ENCODE measurements at regions not wholly inside any gene's neighbourhood (a gene's known extent, or its start where the extent isn't known, plus 50 kb on each side); places are given as distances from the start of the nearest gene placed in this dataset.

- DNase-seq, result no peak
- intact Hi-C loops (cut with micrococcal nuclease), result no loop called here
- H3K4me3 ChIP-seq (replicated peaks in 1 of 3; ENCODE audit: low read depth in 2 of 3, low read length in 3 of 3), result no peak overlapping the region
Observed at GRCh38 chr3:74001436-74001835, 376.7 kb upstream of the PDZRN3 start.

GRCh38 chr3:74000725-74001124 is 376.0 kb upstream of the PDZRN3 start:
- Histone ChIP-seq H3K27ac (ENCODE audit: low read depth in 1 of 2, low read length in 2 of 2) (no peak overlapping the region), H3K4me2 (replicated peaks; ENCODE audit: extremely low read depth, low read length, poor library complexity, severe bottlenecking) (no peak overlapping the region), H3K79me2 (ENCODE audit: insufficient read depth, low read length) (no peaks in the 10 kb centered on the region), H3K9me3 (replicated peaks in 1 of 2; ENCODE audit: control insufficient read depth in 1 of 2, insufficient read depth in 1 of 2, low read length in 2 of 2) (peaks cover 0 to 10% of the 10 kb centered on the region in 2 donors), H3K4me1 (ENCODE audit: control insufficient read depth in 1 of 2, insufficient read depth in 2 of 2, low read length in 2 of 2) (no peaks in the 10 kb centered on the region), H3K9ac (ENCODE audit: insufficient read depth, low read length, poor library complexity, severe bottlenecking) (no peak overlapping the region), H3K27me3 (ENCODE audit: control insufficient read depth in 2 of 2, insufficient read depth in 2 of 2, low read length in 2 of 2) (no peaks in the 10 kb centered on the region), H3K36me3 (replicated peaks in 1 of 2; ENCODE audit: control insufficient read depth in 1 of 2, insufficient read depth in 2 of 2, low read length in 2 of 2) (no peaks in the 10 kb centered on the region), H2AFZ (ENCODE audit: insufficient read depth, low read depth, low read length, poor library complexity, severe bottlenecking) (no peak overlapping the region), H4K20me1 (ENCODE audit: insufficient read depth, low read length) (no peaks in the 10 kb centered on the region), H3K4me3 (replicated peaks in 1 of 3; ENCODE audit: low read depth in 2 of 3, low read length in 3 of 3) (no peak overlapping the region)
- WGBS (ENCODE audit: insufficient coverage), result no CpG with 5 or more reads among the region's 1 CpG
- Mint-ChIP-seq H3K4me1 (no peaks in the 10 kb centered on the region), H3K27ac (no peak overlapping the region), H3K4me3 (no peak overlapping the region), H3K27me3 (ENCODE audit: low read depth in 3 of 3) (no peaks in the 10 kb centered on the region), H3K9me3 (peaks cover 0 to 11% (median 8%) of the 10 kb centered on the region in 7 donors), H3K36me3 (no peaks in the 10 kb centered on the region)
- no peak for DNase-seq
- intact Hi-C loops (cut with micrococcal nuclease), result no loop called here
- no peak for TF ChIP-seq CTCF (IDR thresholded peaks at IDR 0.05)

More at GRCh38 chr3:74001436-74001835, 376.7 kb upstream of the PDZRN3 start:
- TF ChIP-seq CTCF (IDR thresholded peaks at IDR 0.05), result no peak
- no peaks in the 10 kb centered on the region for H4K20me1 ChIP-seq (ENCODE audit: insufficient read depth, low read length)
- no peak overlapping the region for H3K27ac Mint-ChIP-seq
- H3K4me3 Mint-ChIP-seq, result no peak overlapping the region
- no peaks in the 10 kb centered on the region for H3K4me1 ChIP-seq (ENCODE audit: control insufficient read depth in 1 of 2, insufficient read depth in 2 of 2, low read length in 2 of 2)
- peaks cover 0 to 11% (median 8%) of the 10 kb centered on the region in 7 donors for H3K9me3 Mint-ChIP-seq
- WGBS (ENCODE audit: insufficient coverage), result no CpG with 5 or more reads among the region's 2 CpGs
- H3K27me3 ChIP-seq (ENCODE audit: control insufficient read depth in 2 of 2, insufficient read depth in 2 of 2, low read length in 2 of 2), result no peaks in the 10 kb centered on the region
- no peaks in the 10 kb centered on the region for H3K79me2 ChIP-seq (ENCODE audit: insufficient read depth, low read length)
- no peaks in the 10 kb centered on the region for H3K4me1 Mint-ChIP-seq
- H3K36me3 ChIP-seq (replicated peaks in 1 of 2; ENCODE audit: control insufficient read depth in 1 of 2, insufficient read depth in 2 of 2, low read length in 2 of 2), result no peaks in the 10 kb centered on the region
- no peak overlapping the region for H3K9ac ChIP-seq (ENCODE audit: insufficient read depth, low read length, poor library complexity, severe bottlenecking)
- H3K27ac ChIP-seq (ENCODE audit: low read depth in 1 of 2, low read length in 2 of 2), result no peak overlapping the region
- H3K27me3 Mint-ChIP-seq (ENCODE audit: low read depth in 3 of 3), result no peaks in the 10 kb centered on the region
- no peaks in the 10 kb centered on the region for H3K36me3 Mint-ChIP-seq
- no peak overlapping the region for H3K4me2 ChIP-seq (replicated peaks; ENCODE audit: extremely low read depth, low read length, poor library complexity, severe bottlenecking)
- peaks cover 6 to 10% of the 10 kb centered on the region in 2 donors for H3K9me3 ChIP-seq (replicated peaks in 1 of 2; ENCODE audit: control insufficient read depth in 1 of 2, insufficient read depth in 1 of 2, low read length in 2 of 2)
- no peak overlapping the region for H2AFZ ChIP-seq (ENCODE audit: insufficient read depth, low read depth, low read length, poor library complexity, severe bottlenecking)

Data from CD14-positive monocyte (primary cell).